ENCODE measurements at regions not wholly inside any gene's neighbourhood (a gene's known extent, or its start where the extent isn't known, plus 50 kb on each side); places are given as distances from the start of the nearest gene placed in this dataset.
"Not testable (repeated sequence)": the region's sequence is repeated elsewhere in the genome, so short reads cannot be mapped to it uniquely, and the experiment has no call there.

- TF ChIP-seq POLR2AphosphoS5 (IDR thresholded peaks at IDR 0.05; ENCODE audit: low read depth, low read length), result no peak
- TF ChIP-seq POLR2A (IDR thresholded peaks at IDR 0.05; ENCODE audit: low read depth, low read length), result no peak
- no peak for TF ChIP-seq TAF1 (IDR thresholded peaks at IDR 0.05; ENCODE audit: borderline replicate concordance, low read depth, low read length)
- FAIRE-seq (no peak), DNase-seq (ENCODE audit: insufficient read length) (no peak)
Observed at GRCh38 chr3:150236316-150237082, 171.6 kb upstream of the TSC22D2 start.

DNA sequence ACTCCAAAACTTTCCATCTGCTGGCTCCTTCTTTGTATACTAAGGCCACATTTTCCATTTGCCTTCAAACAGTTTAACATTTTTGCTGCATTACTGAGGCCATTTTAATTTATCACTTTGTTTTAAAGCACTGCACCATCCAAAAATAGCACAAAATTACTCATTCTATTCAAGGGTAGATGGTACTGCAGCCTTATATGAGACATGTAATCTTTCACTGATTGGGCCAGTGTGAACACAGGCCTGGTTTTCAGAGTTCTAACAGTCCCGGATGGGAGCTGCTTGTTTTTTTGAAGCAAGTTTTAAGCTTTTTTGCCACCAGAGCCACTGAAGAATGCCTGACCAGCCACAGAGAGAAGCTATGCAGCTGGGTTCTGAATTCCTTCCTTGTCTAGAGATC is 172.3 kb upstream of the TSC22D2 start:
- TF ChIP-seq TAF1 (IDR thresholded peaks at IDR 0.05; ENCODE audit: borderline replicate concordance, low read depth, low read length) (no peak), POLR2A (IDR thresholded peaks at IDR 0.05; ENCODE audit: low read depth, low read length) (no peak), POLR2AphosphoS5 (IDR thresholded peaks at IDR 0.05; ENCODE audit: low read depth, low read length) (no peak)
- FAIRE-seq (no peak), DNase-seq (ENCODE audit: insufficient read length) (no peak)

- FAIRE-seq (no peak), DNase-seq (ENCODE audit: insufficient read length) (no peak)
Observed at GRCh38 chr3:150232992-150233451, 175.1 kb upstream of the TSC22D2 start.

GRCh38 chr3:150230037-150230436 is 178.1 kb upstream of the TSC22D2 start:
- DNase-seq (ENCODE audit: insufficient read length), result no peak
- no peak for FAIRE-seq
- no peak for TF ChIP-seq TAF1 (IDR thresholded peaks at IDR 0.05; ENCODE audit: borderline replicate concordance, low read depth, low read length)
- TF ChIP-seq POLR2AphosphoS5 (IDR thresholded peaks at IDR 0.05; ENCODE audit: low read depth, low read length), result no peak
- no peak for TF ChIP-seq POLR2A (IDR thresholded peaks at IDR 0.05; ENCODE audit: low read depth, low read length)

More at GRCh38 chr3:150232992-150233451, 175.1 kb upstream of the TSC22D2 start:
- no peak for TF ChIP-seq POLR2AphosphoS5 (IDR thresholded peaks at IDR 0.05; ENCODE audit: low read depth, low read length)
- TF ChIP-seq POLR2A (IDR thresholded peaks at IDR 0.05; ENCODE audit: low read depth, low read length), result no peak
- TF ChIP-seq TAF1 (IDR thresholded peaks at IDR 0.05; ENCODE audit: borderline replicate concordance, low read depth, low read length), result no peak

- not testable (repeated sequence) for DNase-seq (ENCODE audit: insufficient read length); FAIRE-seq
Observed at GRCh38 chr3:150228626-150229025, 179.5 kb upstream of the TSC22D2 start.

DNA sequence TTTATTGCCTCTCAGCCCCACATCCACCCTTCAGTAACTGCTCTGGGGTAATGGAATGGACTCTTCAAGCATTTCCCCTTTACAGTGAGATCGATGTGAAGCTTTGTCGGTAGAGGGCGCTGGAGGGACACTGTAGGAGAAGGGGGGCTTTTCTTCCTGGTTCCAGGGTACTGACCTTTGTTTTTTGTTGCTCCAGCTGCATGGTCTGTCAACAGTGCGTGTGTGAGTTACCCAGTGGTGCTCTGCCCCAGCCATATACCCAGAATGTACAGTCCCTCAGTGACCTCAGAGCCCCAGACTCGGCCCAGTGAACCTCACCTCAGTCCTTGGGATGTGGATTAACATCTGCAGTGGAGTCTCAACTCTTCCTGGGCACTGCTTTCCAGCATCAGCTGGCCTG is 180.3 kb upstream of the TSC22D2 start:
- no peak for DNase-seq (ENCODE audit: insufficient read length)
- TF ChIP-seq TAF1 (IDR thresholded peaks at IDR 0.05; ENCODE audit: borderline replicate concordance, low read depth, low read length) (no peak), POLR2A (IDR thresholded peaks at IDR 0.05; ENCODE audit: low read depth, low read length) (no peak), POLR2AphosphoS5 (IDR thresholded peaks at IDR 0.05; ENCODE audit: low read depth, low read length) (no peak)
- FAIRE-seq, result no peak

GRCh38 chr3:150225986-150226385 is 182.1 kb upstream of the TSC22D2 start:
- DNase-seq (ENCODE audit: insufficient read length), result no peak
- FAIRE-seq, result no peak
- TF ChIP-seq POLR2A (IDR thresholded peaks at IDR 0.05; ENCODE audit: low read depth, low read length) (no peak), TAF1 (IDR thresholded peaks at IDR 0.05; ENCODE audit: borderline replicate concordance, low read depth, low read length) (no peak), POLR2AphosphoS5 (IDR thresholded peaks at IDR 0.05; ENCODE audit: low read depth, low read length) (no peak)

DNA sequence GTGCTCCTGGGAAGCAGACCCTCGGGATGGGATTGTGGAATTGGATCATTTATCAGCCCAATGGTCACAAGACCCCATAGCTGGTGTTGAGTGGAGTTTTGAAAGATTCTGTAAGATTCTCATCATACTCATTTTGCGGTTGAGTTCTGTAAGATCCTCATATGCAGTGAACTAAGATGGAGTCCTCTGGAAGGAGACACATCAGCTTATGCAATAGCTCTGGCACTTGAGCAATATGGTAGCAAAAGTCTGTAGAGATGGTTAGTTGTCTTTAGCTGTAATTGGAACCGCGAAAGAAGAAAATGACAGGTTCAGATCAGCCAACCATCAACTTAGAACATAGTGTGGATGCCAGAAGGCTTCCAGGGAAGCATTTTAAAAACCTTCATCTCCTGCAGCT is 184.5 kb upstream of the TSC22D2 start:
- FAIRE-seq, result no peak

GRCh38 chr3:150222691-150223489 is 185.2 kb upstream of the TSC22D2 start:
- TF ChIP-seq POLR2A (IDR thresholded peaks at IDR 0.05; ENCODE audit: low read depth, low read length), result no peak
- no peak for DNase-seq (ENCODE audit: insufficient read length)
- no peak for FAIRE-seq

More for the DNA sequence above, 184.5 kb upstream of the TSC22D2 start:
- no peak for DNase-seq (ENCODE audit: insufficient read length)
- TF ChIP-seq POLR2AphosphoS5 (IDR thresholded peaks at IDR 0.05; ENCODE audit: low read depth, low read length) (no peak), POLR2A (IDR thresholded peaks at IDR 0.05; ENCODE audit: low read depth, low read length) (no peak), TAF1 (IDR thresholded peaks at IDR 0.05; ENCODE audit: borderline replicate concordance, low read depth, low read length) (no peak)

GRCh38 chr3:150221904-150222523 is 186.1 kb upstream of the TSC22D2 start:
- TF ChIP-seq POLR2AphosphoS5 (IDR thresholded peaks at IDR 0.05; ENCODE audit: low read depth, low read length) (no peak), POLR2A (IDR thresholded peaks at IDR 0.05; ENCODE audit: low read depth, low read length) (no peak), TAF1 (IDR thresholded peaks at IDR 0.05; ENCODE audit: borderline replicate concordance, low read depth, low read length) (no peak)
- FAIRE-seq (no peak), DNase-seq (ENCODE audit: insufficient read length) (no peak)

DNA sequence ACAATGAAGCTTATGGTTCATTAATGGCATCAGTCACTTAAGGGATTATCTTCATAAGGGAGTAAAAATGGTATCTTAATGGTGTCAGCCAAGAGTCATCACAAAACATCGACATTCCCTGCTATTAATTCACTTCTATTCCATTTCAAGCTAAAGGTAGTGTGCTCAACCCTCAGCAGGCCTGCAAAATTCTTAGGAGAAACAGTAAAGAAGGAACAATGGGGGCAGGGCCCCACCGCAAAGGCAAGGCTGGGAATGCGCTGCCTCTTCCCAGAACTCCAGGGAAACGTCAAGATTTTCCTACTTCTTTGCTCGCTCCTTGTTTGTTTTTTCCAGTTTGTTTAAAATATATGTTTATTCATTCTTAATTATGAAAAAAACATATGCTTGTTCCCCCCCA is 187.3 kb upstream of the TSC22D2 start:
- FAIRE-seq (no peak), DNase-seq (ENCODE audit: insufficient read length) (no peak)
- no peak for TF ChIP-seq TAF1 (IDR thresholded peaks at IDR 0.05; ENCODE audit: borderline replicate concordance, low read depth, low read length)

- FAIRE-seq (no peak), DNase-seq (ENCODE audit: insufficient read length) (no peak)
- TF ChIP-seq POLR2A (IDR thresholded peaks at IDR 0.05; ENCODE audit: low read depth, low read length) (no peak), TAF1 (IDR thresholded peaks at IDR 0.05; ENCODE audit: borderline replicate concordance, low read depth, low read length) (no peak), POLR2AphosphoS5 (IDR thresholded peaks at IDR 0.05; ENCODE audit: low read depth, low read length) (no peak)
Observed at GRCh38 chr3:150220041-150220440, 188.1 kb upstream of the TSC22D2 start.

All from GM12892 (cell line).